GM19463 (cell line): ENCODE measurements at regions not wholly inside any gene's neighbourhood (a gene's known extent, or its start where the extent isn't known, plus 50 kb on each side); places are given as distances from the start of the nearest gene placed in this dataset.
"Not testable (repeated sequence)": the region's sequence is repeated elsewhere in the genome, so short reads cannot be mapped to it uniquely, and the experiment has no call there.

Source experiments
- ATAC-seq: cut with Tn5 transposase; IDR thresholded peaks from one replicate; pipeline ENCODE4 v1.9.1; 2021; ENCODE audit warnings: mild to moderate bottlenecking, moderate library complexity; ENCODE audit not compliant: unreplicated experiment

GRCh38 chr2:83901317-83901716, 557.8 kb downstream of the SUCLG1 start:
- no peak for ATAC-seq

- no peak for ATAC-seq
These were observed 558.2 kb downstream of the SUCLG1 start for GRCh38 chr2:83900862-83901261.

- ATAC-seq, result no peak
These were observed 559.8 kb downstream of the SUCLG1 start for GRCh38 chr2:83899271-83899670.

GRCh38 chr2:83894976-83895375, 564.1 kb downstream of the SUCLG1 start:
- no peak for ATAC-seq

- no peak for ATAC-seq
These were observed 571.3 kb downstream of the SUCLG1 start for GRCh38 chr2:83887757-83888156.

GRCh38 chr2:83879127-83879526, 580.0 kb downstream of the SUCLG1 start:
- ATAC-seq, result no peak

GRCh38 chr2:83877261-83877660, 581.8 kb downstream of the SUCLG1 start:
- ATAC-seq, result not testable (repeated sequence)

DNA sequence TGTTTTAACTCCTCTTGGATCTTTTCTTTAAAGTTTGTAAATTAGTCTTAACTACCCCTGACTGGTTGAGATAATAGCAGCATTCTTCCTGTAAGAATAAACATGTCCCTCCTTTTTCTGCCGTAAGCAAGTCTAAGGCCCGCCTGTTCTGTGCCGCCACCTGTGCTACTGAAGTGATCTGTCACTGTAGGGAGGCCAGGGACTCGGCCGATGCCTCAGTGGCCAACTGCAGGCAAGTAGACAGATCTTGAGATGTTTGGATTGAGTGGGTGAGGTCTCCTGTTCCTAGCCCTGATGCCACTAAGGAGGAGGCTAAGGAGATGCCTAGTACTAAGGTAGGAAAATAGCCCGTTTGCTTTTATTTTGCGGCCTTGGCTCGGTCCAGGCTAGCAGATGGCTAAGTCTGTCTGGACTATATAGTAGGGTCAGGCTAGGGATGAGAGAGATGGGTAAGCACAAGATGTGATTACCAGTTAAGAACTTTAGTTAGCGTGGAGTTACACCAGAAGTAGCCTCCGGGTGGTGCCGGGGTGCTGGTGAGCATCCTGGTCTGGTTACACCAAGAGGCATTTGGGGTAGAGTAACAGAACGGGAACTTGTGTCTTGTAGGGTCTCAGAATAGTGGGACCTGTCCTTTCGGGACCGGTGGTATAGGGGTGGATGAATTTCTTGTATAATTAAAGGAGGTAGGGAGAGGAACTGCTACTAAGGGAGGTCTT, 584.2 kb downstream of the SUCLG1 start:
- ATAC-seq, result no peak

DNA sequence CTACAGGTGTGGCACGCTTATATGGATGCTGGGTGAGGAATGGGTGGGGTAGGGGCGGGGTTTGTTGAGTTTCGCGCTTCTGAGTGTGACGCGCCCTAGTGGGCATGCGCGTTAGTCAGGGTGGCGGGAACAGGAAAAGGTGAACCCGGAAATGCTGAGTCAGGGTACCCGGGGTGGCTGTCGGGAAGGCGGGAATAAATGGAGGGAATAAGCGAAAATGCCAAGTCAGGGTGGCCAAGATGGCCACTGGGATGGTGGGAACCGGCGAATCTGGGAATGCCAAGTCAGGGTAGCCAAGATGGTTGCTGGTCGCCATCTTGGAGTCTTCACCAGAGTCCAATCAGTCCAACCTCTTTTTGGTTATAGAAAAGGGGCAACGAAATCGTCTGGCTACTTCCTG, 585.0 kb downstream of the SUCLG1 start:
- ATAC-seq, result no peak

DNA sequence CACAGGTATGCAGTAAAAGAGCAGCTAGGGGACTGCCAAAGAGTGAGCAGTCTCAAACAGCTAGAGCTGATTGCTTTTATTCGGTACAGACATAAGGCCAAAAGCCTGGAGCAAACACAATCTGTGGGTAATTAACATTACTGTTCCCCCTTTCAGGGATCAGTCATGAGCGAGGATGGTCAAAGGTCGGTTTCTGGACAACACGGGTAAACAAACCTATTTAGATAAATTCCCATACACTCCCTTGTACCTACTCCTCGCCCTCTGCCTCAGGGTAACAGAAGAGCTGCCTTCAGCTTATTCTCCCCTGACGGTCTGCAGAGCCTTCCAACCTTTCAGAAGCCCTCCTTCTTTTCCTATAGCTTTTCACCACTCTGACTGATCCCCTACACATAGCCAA, 586.0 kb downstream of the SUCLG1 start:
- ATAC-seq, result no peak

- no peak for ATAC-seq
These were observed 592.9 kb downstream of the SUCLG1 start for GRCh38 chr2:83866211-83866610.

DNA sequence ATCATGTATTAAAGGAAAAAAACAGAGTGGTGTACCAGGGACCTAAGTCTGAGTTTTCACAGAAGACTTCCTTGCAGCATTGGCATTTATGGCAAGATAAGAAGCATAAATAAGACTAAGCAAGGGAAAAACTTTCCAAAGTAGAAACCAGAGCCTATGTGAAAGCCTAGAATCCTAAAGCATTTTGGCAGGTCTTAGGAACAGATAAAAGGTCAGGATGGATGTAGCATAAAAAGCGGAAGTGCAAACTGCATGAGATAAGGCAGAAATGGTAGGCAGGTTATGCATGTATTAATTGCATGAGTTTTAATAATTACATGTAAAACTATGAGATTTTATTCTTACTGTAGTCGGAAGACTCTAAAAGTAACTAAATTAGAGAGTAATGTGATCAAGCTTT, 596.5 kb downstream of the SUCLG1 start:
- ATAC-seq, result no peak

DNA sequence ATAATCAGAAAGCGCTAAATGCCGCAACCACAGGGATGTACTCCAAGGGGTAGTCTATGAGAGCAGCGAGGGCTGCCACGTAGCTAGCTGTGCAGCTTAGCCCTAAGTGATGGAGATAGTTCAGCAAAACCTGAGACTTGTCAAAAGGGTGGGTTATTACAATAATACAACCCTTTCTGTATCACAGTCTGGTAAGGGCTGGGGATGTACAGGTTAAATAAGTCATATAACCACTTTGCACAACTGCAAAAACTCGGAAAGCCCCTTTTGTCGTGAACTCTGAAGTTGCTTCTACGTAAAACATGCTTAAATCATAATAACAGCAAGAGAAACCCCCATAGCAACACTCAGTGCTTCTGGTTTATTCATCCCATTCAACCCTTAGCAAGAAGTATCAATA, 598.8 kb downstream of the SUCLG1 start:
- ATAC-seq, result no peak

DNA sequence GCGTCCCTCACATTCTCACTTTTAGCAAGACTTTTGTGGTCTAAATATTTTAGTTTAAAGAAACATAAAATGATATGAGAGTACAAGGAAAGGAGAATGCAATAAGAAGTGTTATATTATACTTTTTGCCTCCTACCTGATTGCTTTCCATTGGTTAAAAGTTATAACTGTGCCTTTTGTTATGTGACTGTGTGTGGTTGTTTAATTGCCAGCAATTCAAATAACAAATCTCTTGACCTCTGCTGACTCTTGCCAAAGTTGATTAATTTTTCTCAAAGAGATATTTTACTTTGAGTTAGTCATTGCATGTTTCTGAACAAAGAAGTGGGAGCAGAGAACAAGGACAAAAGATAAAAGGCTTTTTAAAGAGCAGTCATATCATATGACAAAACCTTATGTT, 599.5 kb downstream of the SUCLG1 start:
- ATAC-seq, result no peak

GRCh38 chr2:83851066-83851465, 608.0 kb downstream of the SUCLG1 start:
- no peak for ATAC-seq

GRCh38 chr2:83850071-83850725, 608.9 kb downstream of the SUCLG1 start:
- ATAC-seq, result no peak

GRCh38 chr2:83844490-83844889, 614.6 kb downstream of the SUCLG1 start:
- ATAC-seq, result no peak

- no peak for ATAC-seq
These were observed 616.7 kb downstream of the SUCLG1 start for GRCh38 chr2:83842421-83842820.

DNA sequence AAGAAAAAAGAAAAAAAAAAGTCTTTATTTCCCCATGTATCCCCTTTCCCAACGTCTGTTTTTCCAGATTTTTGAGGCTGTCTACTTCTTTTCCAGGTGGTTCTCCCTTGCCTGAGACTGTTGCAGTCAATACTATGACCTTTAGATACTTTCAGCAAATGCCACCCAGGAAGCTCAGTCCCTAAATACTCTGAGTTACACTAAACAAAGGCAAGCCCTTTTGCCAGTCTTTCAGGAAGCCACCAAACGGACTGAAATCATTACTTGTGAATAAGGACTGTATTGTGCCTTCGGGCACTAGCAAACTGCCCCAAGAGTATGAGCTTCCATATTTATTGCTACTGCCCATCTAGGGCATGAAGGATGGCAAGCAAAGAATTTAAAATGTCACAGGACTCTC, 621.3 kb downstream of the SUCLG1 start:
- ATAC-seq, result no peak

- ATAC-seq, result no peak
These were observed 631.5 kb downstream of the SUCLG1 start for GRCh38 chr2:83827618-83828017.

DNA sequence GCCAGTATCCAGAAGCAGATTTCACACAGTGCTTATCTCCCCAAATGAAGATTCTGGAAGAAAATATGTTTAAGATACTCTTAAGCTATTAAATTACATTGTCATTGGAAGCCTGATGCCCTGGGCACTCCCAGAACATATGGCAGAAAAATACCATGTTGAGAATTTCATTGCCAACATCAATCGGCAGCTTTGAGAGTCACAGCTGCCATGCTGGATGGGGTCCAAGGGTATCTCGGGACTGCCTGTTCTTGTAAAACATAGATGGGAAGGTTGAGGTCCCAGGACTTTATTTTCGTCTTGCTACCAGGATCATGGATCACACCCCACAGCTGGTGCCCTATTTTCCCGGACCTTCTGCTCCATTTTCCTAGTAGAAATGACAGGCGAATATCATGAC, 632.5 kb downstream of the SUCLG1 start:
- ATAC-seq, result no peak

DNA sequence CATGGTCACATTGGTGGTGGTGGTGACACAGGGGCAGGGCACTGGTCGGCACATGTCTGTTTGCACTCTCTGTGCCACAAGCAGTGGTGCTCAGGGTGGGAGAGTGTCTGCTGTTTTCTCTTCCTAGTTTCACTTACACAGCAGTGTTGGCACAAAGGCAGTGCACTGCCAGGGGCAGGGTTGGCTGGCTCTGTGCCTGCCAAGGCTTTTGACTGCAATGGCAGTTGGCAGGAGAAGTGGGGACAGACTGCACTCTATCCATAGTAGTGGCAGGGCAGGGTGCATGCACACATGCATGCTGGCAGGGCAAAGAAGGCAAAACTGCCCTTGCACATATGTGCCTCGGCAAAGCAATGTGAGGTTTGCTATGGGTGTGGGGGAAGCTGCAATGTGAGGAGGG, 635.9 kb downstream of the SUCLG1 start:
- no peak for ATAC-seq

DNA sequence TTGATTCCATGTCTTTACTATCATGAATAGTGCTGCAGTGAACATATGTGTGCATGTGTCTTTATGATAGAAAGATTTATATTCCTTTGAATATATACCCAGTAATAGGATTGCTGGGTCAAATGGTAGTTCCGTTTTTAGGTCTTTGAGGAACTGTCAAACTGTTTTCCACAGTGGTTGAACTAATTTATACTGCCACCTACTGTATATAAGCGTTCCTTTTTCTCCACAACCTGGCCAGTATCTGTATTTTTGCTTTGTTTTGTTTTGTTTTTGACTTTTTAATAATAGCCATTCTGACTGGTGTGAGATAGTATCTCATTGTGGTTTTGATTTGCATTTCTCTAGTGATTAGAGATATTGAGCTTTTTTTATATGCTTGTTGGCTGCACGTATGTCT, 641.6 kb downstream of the SUCLG1 start:
- ATAC-seq, result no peak
